MCF 10A (cell line): ENCODE measurements at regions not wholly inside any gene's neighbourhood (a gene's known extent, or its start where the extent isn't known, plus 50 kb on each side); places are given as distances from the start of the nearest gene placed in this dataset.

ENCODE experiments used
- BruUV-seq: library from RNA; stranded (reverse); fragments of 400-500 nt; replicated peaks from 2 replicates; lab custom pipeline; 2021; lab: Mats Ljungman, UMichigan
- CTCF ChIA-PET: fragments of 300-600 bp; sonication (Branson Sonifier 250); formaldehyde crosslinking; extraction: SDS; loops from one replicate; lab custom pipeline; 2021; ENCODE audit warnings: antibody characterized with exemption, inconsistent platforms; lab: Yijun Ruan, JAX
- POLR2A ChIA-PET: fragments of 300-600, 350-650 bp; sonication (Branson Sonifier 250); formaldehyde crosslinking; extraction: SDS; loops from one replicate; lab custom pipeline; 2020; ENCODE audit warnings: antibody characterized with exemption, inconsistent platforms; lab: Yijun Ruan, JAX
- DNase-seq: peaks from one replicate; pipeline ENCODE4 v3.0.0-alpha.2; 2018; ENCODE audit not compliant: unreplicated experiment
- H3K27ac Mint-ChIP-seq: one replicate; pipeline ENCODE4 v1.8.0; 2022; ENCODE audit warnings: mild to moderate bottlenecking, low read depth, mixed read lengths; ENCODE audit not compliant: unreplicated experiment
- H3K27me3 Mint-ChIP-seq: one replicate; pipeline ENCODE4 v1.8.0; 2022; ENCODE audit warnings: mixed read lengths; ENCODE audit not compliant: insufficient read depth, unreplicated experiment
- H3K36me3 Mint-ChIP-seq: one replicate; pipeline ENCODE4 v1.8.0; 2022; ENCODE audit warnings: mild to moderate bottlenecking, moderate library complexity, mixed read lengths; ENCODE audit not compliant: insufficient read depth, unreplicated experiment
- H3K4me1 Mint-ChIP-seq: one replicate; pipeline ENCODE4 v1.8.0; 2022; ENCODE audit warnings: mixed read lengths; ENCODE audit not compliant: insufficient read depth, unreplicated experiment
- H3K4me3 Mint-ChIP-seq: one replicate; pipeline ENCODE4 v1.8.0; 2022; ENCODE audit warnings: mild to moderate bottlenecking, moderate library complexity, mixed read lengths; ENCODE audit not compliant: unreplicated experiment
- H3K9me3 Mint-ChIP-seq: one replicate; pipeline ENCODE4 v1.8.0; 2022; ENCODE audit warnings: mixed read lengths; ENCODE audit not compliant: unreplicated experiment
- intact Hi-C: fragments of 100-400 bp; cut with micrococcal nuclease; formaldehyde crosslinking; loops from 2 replicates; pipeline ENCODE4 v1.14.1; 2022
- TF ChIP-seq, protein P1 (sequence below): fragments of 200-600 bp; IDR thresholded peaks from one replicate; pipeline ENCODE4 v1.8.0; 2022; ENCODE audit warnings: antibody characterized with exemption, mild to moderate bottlenecking; ENCODE audit not compliant: unreplicated experiment

DNA sequence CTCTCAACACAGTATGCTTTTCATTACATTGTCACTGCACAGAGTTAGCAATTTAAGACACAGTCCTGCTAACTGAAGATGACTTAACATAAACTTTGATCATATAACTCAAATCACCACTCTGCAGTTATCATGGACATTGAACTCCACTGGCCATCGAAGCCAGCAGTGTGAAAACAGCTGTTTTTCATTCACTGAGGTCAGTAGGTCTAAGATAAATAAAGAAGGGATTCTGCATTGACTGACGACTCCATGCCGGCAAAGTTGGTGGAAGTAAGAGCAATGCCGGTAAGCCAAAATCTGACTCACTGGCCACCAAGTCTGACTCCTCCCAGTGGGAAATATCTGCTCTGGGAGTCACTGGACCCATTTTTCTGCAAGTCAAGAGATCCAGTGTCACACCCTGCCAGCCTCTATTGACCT lies 449.9 kb upstream of the ANKRD30A start:
- Mint-ChIP-seq H3K9me3 (no peaks in the 10 kb centered on the region), H3K27me3 (no peaks in the 10 kb centered on the region), H3K4me3 (no peak overlapping the region), H3K4me1 (peaks cover 32% of the 10 kb centered on the region), H3K36me3 (no peaks in the 10 kb centered on the region), H3K27ac (peak overlapping the region; percentile 63)
- DNase-seq, result peak; percentile 61
- TF ChIP-seq, protein P1, sequence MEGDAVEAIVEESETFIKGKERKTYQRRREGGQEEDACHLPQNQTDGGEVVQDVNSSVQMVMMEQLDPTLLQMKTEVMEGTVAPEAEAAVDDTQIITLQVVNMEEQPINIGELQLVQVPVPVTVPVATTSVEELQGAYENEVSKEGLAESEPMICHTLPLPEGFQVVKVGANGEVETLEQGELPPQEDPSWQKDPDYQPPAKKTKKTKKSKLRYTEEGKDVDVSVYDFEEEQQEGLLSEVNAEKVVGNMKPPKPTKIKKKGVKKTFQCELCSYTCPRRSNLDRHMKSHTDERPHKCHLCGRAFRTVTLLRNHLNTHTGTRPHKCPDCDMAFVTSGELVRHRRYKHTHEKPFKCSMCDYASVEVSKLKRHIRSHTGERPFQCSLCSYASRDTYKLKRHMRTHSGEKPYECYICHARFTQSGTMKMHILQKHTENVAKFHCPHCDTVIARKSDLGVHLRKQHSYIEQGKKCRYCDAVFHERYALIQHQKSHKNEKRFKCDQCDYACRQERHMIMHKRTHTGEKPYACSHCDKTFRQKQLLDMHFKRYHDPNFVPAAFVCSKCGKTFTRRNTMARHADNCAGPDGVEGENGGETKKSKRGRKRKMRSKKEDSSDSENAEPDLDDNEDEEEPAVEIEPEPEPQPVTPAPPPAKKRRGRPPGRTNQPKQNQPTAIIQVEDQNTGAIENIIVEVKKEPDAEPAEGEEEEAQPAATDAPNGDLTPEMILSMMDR, result no peak
- intact Hi-C loops, result no loop called here
- POLR2A ChIA-PET, result no interaction called here
- CTCF ChIA-PET, result interaction anchor here (0.5 to 1.0 kb wide), 4 partner anchors 43 to 1041 kb away, joined by 3 to 4 read pairs (median 3); no protein-coding TSS in a partner anchor
- no TSS peak for BruUV-seq

DNA sequence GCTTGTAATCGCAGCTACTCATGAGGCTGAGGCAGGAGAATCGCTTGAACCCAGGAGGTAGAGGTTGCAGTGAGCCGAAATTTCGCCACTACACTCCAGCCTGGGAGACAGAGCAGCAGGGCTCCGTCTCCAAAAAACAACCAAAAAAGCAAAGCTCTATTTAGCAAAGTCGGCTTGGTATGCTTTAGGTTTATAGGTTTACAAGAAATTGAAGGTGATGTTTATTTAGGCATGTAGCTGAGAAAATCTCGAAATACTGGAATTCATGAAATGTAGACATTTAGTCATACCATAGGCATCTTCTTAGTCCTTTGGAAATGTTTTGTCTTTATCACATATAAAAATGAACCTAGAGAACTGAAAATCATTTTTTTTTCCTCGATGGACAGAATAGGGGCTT lies 453.8 kb upstream of the ANKRD30A start:
- Mint-ChIP-seq H3K36me3 (no peaks in the 10 kb centered on the region), H3K9me3 (no peaks in the 10 kb centered on the region), H3K4me3 (no peak overlapping the region), H3K4me1 (peaks cover 32% of the 10 kb centered on the region), H3K27ac (no peak overlapping the region), H3K27me3 (no peaks in the 10 kb centered on the region)
- CTCF ChIA-PET, result interaction anchor here (1.6 kb wide), 2 partner anchors 11 to 54 kb away, joined by 5 to 7 read pairs; no protein-coding TSS in a partner anchor
- TF ChIP-seq, protein P1, result no peak
- POLR2A ChIA-PET, result interaction anchor here (0.5 kb wide), 1 partner anchor 646 kb away, joined by 3 read pairs; no protein-coding TSS in a partner anchor
- no TSS peak for BruUV-seq
- peak; percentile 18 for DNase-seq
- intact Hi-C loops, result no loop called here

DNA sequence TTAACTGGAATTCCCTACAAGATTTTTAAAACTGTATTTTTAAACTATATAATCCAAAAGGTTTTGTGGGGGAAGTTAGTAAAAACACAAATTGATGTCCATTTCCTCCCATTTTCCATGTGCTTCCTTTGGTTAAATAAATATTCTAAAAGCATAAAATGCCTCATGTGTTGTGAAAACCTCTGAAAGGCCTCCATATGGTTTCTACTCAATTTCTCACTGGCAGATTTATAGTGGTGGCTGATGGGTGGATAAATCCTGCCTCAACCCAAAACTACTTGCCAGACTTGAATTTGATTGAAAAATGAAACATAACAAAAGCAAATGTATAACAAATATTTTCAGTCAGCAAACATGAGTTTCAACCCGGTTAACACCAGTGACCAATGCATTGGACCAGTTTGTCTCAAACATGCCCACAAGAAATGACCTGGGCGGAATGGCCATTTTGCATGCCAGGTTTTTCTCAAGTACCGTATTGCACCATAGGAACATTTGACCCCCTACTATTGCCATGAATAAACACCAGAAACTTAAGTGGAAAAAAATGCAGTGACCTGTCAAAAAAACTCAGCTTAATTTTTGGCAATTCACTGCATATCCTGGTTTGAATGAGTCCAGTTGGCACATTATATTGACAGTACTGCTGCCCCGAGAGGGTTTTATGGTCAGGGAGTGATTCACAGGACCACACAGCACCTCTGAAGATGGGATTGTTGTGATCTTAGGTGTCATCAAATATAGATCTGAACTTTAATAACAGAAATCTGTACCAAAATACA lies 454.6 kb upstream of the ANKRD30A start:
- no peak overlapping the region for H3K4me3 Mint-ChIP-seq
- CTCF ChIA-PET, result interaction anchor here (1.6 kb wide), 2 partner anchors 12 to 55 kb away, joined by 5 to 7 read pairs; no protein-coding TSS in a partner anchor
- no TSS peak for BruUV-seq
- no peaks in the 10 kb centered on the region for H3K9me3 Mint-ChIP-seq
- no peak overlapping the region for H3K27ac Mint-ChIP-seq
- H3K4me1 Mint-ChIP-seq, result peaks cover 31% of the 10 kb centered on the region
- POLR2A ChIA-PET, result no interaction called here
- no peaks in the 10 kb centered on the region for H3K36me3 Mint-ChIP-seq
- intact Hi-C loops, result no loop called here
- TF ChIP-seq, protein P1, result no peak
- no peaks in the 10 kb centered on the region for H3K27me3 Mint-ChIP-seq
- peak; percentile 11 for DNase-seq

DNA sequence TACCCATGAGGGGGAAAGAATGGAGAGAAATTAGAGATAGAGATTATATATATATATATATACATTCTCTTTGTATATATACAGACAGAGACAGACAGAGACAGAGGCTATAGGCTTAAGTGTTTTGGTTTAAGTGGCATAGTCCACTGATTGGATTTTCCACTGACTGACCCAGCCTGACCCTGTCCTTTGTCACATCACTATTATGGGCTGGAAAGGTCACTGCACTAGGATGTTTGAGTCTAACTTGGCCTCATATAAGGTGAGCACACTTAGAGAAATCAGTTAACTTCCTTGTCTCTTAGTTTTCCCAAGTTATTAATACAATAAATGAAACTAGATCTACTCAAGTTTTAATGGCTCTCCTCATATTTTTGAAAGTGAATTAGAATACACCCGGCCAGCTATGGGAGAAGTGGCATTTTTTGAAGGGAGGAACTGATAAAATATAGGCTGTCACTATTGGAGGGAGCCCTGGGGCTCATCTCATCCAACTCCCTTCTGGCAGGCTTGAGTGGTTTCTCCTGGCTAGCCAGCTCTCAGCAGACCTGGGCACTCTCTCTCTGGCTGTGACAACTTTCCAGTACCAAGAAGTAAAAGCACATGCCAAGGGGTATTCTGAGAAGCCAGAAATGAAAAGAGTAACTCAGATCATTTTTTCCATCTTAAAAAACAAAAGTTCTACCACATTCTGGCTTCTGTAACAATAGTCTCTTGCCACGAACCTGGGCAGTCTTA lies 455.6 kb upstream of the ANKRD30A start:
- BruUV-seq, result no TSS peak
- Mint-ChIP-seq H3K36me3 (no peaks in the 10 kb centered on the region), H3K4me1 (peaks cover 21% of the 10 kb centered on the region), H3K27ac (peak overlapping the region; percentile 3), H3K9me3 (no peaks in the 10 kb centered on the region), H3K27me3 (no peaks in the 10 kb centered on the region), H3K4me3 (no peak overlapping the region)
- ChIA-PET CTCF (interaction anchor here (0.6 kb wide), 1 partner anchor 42 kb away, joined by 3 read pairs; no protein-coding TSS in a partner anchor), POLR2A (no interaction called here)
- no peak for DNase-seq
- TF ChIP-seq, protein P1, result no peak
- intact Hi-C loops, result no loop called here
